ENCODE measurements at regions not wholly inside any gene's neighbourhood (a gene's known extent, or its start where the extent isn't known, plus 50 kb on each side); places are given as distances from the start of the nearest gene placed in this dataset.

- no peak overlapping the region for H3K9ac ChIP-seq (replicated peaks; ENCODE audit: extremely low read depth, insufficient read depth, low read length)
- H3K4me1 ChIP-seq (ENCODE audit: control insufficient read depth, extremely low read depth, insufficient read depth, low read length), result no peaks in the 10 kb centered on the region
- no peak for DNase-seq (ENCODE audit: low read depth, low spot score)
- no peak overlapping the region for H3K4me2 ChIP-seq (ENCODE audit: insufficient read depth, low read length)
- H4K20me1 ChIP-seq (replicated peaks; ENCODE audit: control insufficient read depth, extremely low read depth, insufficient read depth, low read length), result no peaks in the 10 kb centered on the region
- POLR2A ChIA-PET, result no interaction called here
- peaks cover 4% of the 10 kb centered on the region for H3K9me3 ChIP-seq (replicated peaks; ENCODE audit: control insufficient read depth, insufficient read depth, low read length)
- no peaks in the 10 kb centered on the region for H3K79me2 ChIP-seq (ENCODE audit: control insufficient read depth, insufficient read depth, low read length)
- H3K27me3 ChIP-seq (ENCODE audit: control insufficient read depth in 2 of 2, insufficient read depth in 2 of 2, low read length in 2 of 2), result no peaks in the 10 kb centered on the region
- TF ChIP-seq POLR2A (IDR thresholded peaks at IDR 0.05; ENCODE audit: low read depth, low read length) (no peak), MAX (IDR thresholded peaks at IDR 0.05; ENCODE audit: insufficient read depth, insufficient read length) (no peak), GATA2 (IDR thresholded peaks at IDR 0.05; ENCODE audit: insufficient read depth, insufficient read length, low read depth, low read length) (no peak), JUN (IDR thresholded peaks at IDR 0.05; ENCODE audit: borderline replicate concordance, insufficient read depth, insufficient read length, low read depth) (no peak), MYC (IDR thresholded peaks at IDR 0.05; ENCODE audit: low read depth, low read length) (no peak), FOS (IDR thresholded peaks at IDR 0.05; ENCODE audit: borderline replicate concordance, insufficient read depth, low read length) (no peak), EZH2 (IDR thresholded peaks at IDR 0.05; ENCODE audit: borderline replicate concordance, low read depth, low read length, severe bottlenecking) (no peak), CTCF (IDR thresholded peaks at IDR 0.05; ENCODE audit: extremely low read depth in 1 of 2, insufficient read depth in 1 of 2, low read depth in 1 of 2, low read length in 2 of 2) (no peak), POLR2AphosphoS5 (IDR thresholded peaks at IDR 0.05; ENCODE audit: insufficient read depth, low read depth, low read length) (no peak)
- no peaks in the 10 kb centered on the region for H3K36me3 ChIP-seq (ENCODE audit: control insufficient read depth in 2 of 2, extremely low read depth in 1 of 2, insufficient read depth in 2 of 2, low read length in 2 of 2)
- CTCF ChIA-PET, result no interaction called here
- H3K9me1 ChIP-seq (replicated peaks; ENCODE audit: control insufficient read depth, extremely low read depth, insufficient read depth, low read length), result no peaks in the 10 kb centered on the region
- no peak overlapping the region for H2AFZ ChIP-seq (ENCODE audit: low read depth, low read length)
- H3K27ac ChIP-seq (ENCODE audit: insufficient read depth, low read depth, low read length), result no peak overlapping the region
- intact Hi-C loops (cut with micrococcal nuclease) (no loop called here), dilution Hi-C loops (cut with MboI; ENCODE audit: extremely low pct_ligation_motif_present, low sequenced_read_pairs) (no loop called here)
- H3K4me3 ChIP-seq (replicated peaks in 1 of 3; ENCODE audit: insufficient read depth in 1 of 3, low read depth in 1 of 3, low read length in 3 of 3), result no peak overlapping the region
- no peak for FAIRE-seq
- BruUV-seq (replicated peaks), result no TSS peak
Observed at GRCh38 chr17:13776027-13776551, 174.4 kb upstream of the HS3ST3A1 start.

Measured in endothelial cell of umbilical vein (primary cell).